ENCODE measurements at regions not wholly inside any gene's neighbourhood (a gene's known extent, or its start where the extent isn't known, plus 50 kb on each side); places are given as distances from the start of the nearest gene placed in this dataset.

- POLR2A ChIA-PET (ENCODE audit: low non-redundant PET), result no interaction called here
- no peak overlapping the region for H3K27ac ChIP-seq
- CTCF ChIA-PET, result no interaction called here
- DNase-seq (ENCODE audit: low spot score), result no peak
- TF ChIP-seq, protein P1, sequence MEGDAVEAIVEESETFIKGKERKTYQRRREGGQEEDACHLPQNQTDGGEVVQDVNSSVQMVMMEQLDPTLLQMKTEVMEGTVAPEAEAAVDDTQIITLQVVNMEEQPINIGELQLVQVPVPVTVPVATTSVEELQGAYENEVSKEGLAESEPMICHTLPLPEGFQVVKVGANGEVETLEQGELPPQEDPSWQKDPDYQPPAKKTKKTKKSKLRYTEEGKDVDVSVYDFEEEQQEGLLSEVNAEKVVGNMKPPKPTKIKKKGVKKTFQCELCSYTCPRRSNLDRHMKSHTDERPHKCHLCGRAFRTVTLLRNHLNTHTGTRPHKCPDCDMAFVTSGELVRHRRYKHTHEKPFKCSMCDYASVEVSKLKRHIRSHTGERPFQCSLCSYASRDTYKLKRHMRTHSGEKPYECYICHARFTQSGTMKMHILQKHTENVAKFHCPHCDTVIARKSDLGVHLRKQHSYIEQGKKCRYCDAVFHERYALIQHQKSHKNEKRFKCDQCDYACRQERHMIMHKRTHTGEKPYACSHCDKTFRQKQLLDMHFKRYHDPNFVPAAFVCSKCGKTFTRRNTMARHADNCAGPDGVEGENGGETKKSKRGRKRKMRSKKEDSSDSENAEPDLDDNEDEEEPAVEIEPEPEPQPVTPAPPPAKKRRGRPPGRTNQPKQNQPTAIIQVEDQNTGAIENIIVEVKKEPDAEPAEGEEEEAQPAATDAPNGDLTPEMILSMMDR (conservative IDR thresholded peaks at IDR 0.05; ENCODE audit: low read depth), result no peak
Observed at GRCh38 chr3:20583648-20584047, 397.6 kb upstream of the SGO1 start.

GRCh38 chr3:20576228-20576627, 390.2 kb upstream of the SGO1 start:
- ChIA-PET POLR2A (ENCODE audit: low non-redundant PET) (no interaction called here), CTCF (no interaction called here)
- no peak for DNase-seq (ENCODE audit: low spot score)
- H3K27ac ChIP-seq, result no peak overlapping the region
- TF ChIP-seq, protein P1 (conservative IDR thresholded peaks at IDR 0.05; ENCODE audit: low read depth), result no peak

DNA sequence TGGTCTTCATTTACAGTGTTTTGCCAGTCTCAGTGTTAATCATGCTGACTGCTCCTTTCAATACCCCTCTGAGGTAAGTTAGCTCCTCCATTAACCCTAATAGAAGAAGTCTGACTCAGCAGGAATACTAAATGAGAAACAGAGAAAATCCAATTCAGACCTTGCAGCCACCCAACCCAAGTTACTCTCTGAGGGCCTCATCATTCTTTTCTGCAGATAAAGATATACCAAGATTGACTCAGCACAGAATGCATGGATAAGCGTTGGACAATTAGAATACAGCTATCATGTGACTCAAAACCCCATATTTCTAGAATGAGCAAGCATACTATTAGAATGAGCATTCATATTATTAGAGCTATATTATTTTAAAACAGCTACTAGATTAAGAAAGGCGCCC, 389.1 kb upstream of the SGO1 start:
- no peak for DNase-seq (ENCODE audit: low spot score)
- CTCF ChIA-PET, result no interaction called here
- POLR2A ChIA-PET (ENCODE audit: low non-redundant PET), result no interaction called here

GRCh38 chr3:20574746-20575145, 388.7 kb upstream of the SGO1 start:
- no peak overlapping the region for H3K27ac ChIP-seq
- TF ChIP-seq, protein P1 (conservative IDR thresholded peaks at IDR 0.05; ENCODE audit: low read depth), result no peak
- ChIA-PET POLR2A (ENCODE audit: low non-redundant PET) (no interaction called here), CTCF (no interaction called here)
- DNase-seq (ENCODE audit: low spot score), result no peak

More for the DNA sequence above, 389.1 kb upstream of the SGO1 start:
- H3K27ac ChIP-seq, result no peak overlapping the region
- TF ChIP-seq, protein P1 (conservative IDR thresholded peaks at IDR 0.05; ENCODE audit: low read depth), result no peak

GRCh38 chr3:20573175-20573574, 387.2 kb upstream of the SGO1 start:
- TF ChIP-seq, protein P1 (conservative IDR thresholded peaks at IDR 0.05; ENCODE audit: low read depth), result no peak
- DNase-seq (ENCODE audit: low spot score), result no peak
- POLR2A ChIA-PET (ENCODE audit: low non-redundant PET), result no interaction called here
- CTCF ChIA-PET, result no interaction called here
- H3K27ac ChIP-seq, result no peak overlapping the region

DNA sequence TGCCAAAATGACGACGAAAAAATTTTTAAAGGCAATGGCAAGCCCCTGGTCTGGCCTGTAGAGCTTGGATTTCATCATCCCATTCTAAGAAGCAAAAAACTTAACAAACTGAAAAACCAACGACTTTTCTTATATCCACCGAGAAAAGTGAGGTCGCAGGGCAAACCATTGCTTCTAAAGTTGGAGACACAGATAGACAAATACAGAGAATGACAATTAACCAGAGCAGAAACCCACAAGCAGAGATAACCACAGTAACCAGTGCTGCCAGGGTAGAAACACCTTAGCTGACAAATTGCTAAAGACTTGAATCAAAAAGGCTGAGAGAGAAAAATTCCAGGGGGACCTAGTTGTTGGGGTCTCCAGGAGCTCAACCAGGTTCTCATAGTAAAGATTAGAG, 386.5 kb upstream of the SGO1 start:
- TF ChIP-seq, protein P1 (conservative IDR thresholded peaks at IDR 0.05; ENCODE audit: low read depth), result no peak
- no peak overlapping the region for H3K27ac ChIP-seq
- no peak for DNase-seq (ENCODE audit: low spot score)
- ChIA-PET POLR2A (ENCODE audit: low non-redundant PET) (no interaction called here), CTCF (no interaction called here)

DNA sequence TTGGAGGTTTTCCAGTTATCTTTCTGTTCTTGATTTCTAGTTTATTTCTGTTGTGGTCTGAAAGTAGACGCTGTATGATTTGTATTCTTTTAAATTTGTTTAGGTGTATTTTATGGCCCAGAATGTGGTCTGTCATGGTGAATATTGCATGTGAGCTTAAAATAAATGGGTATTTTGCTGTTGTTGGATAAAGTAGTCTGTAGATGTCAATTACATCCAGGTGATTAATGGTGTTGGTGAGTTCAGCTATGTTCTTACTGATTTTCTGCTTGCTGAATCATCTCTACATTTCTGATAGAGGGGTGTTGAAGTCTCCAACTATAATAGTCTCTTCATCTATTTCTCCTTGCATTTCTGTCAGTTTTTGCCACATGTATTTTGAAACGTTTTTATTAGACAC, 383.3 kb upstream of the SGO1 start:
- H3K27ac ChIP-seq, result no peak overlapping the region
- ChIA-PET CTCF (no interaction called here), POLR2A (ENCODE audit: low non-redundant PET) (no interaction called here)
- no peak for DNase-seq (ENCODE audit: low spot score)
- TF ChIP-seq, protein P1 (conservative IDR thresholded peaks at IDR 0.05; ENCODE audit: low read depth), result no peak
